ENCODE measurements at regions not wholly inside any gene's neighbourhood (a gene's known extent, or its start where the extent isn't known, plus 50 kb on each side); places are given as distances from the start of the nearest gene placed in this dataset.

DNA sequence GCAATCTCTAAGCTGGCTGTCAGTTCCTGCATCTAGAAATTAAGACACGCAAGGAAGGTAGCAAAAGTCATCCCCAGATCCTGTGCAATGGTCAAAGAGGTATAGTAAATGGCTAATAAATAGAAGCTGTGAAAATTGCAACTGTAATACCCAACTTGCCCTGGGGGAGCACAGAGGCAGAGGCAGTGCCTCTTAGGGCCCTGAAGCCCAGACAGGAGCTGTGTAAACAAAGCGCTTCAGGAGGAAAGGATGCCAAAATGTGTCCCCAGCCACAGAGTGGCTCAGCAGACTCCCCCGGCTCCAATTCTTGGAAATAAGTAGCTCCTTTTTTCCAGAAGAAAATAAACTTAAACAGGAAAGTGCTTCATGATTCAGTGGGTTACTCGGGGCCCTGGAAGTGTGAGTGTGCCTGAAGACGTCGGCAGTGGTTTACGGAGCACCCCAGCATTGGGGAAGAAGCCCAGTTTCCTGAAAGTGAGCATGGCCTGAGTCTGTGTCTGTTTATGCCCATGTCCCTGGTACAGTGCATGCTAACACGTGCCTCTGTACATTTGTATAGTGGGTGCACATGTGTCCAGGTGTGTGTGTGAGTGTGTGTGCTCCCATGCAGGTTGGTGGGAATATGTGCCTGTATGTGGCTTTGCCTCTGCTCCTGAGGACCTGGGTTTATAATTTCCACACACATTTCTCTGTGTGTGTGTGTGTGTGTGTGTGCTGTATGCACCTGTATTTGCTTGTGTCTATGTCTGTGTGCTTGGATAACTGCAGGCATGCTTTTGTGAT lies 246.7 kb downstream of the MAFB start:
- DNase-seq: peak; percentile 14

DNA sequence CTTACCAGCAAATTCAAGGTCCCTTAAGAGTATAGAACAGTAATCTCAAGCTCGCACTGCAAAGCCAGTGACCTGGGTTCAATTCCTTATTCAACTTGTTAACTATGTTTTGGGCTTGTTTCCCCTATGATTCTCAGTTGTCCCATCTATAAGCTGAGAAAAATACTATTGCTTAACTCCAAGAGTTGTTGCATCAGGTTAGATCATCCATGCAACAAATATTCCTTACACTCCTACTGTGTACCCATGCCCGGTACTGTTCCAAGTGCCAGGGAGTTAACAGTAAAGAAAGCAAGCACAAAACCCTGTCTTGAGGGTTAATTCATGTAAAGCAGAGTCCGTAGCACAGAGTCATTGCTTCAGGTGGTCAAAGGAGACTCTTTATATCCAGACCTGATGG lies 247.3 kb downstream of the MAFB start:
- DNase-seq: no peak

GRCh38 chr20:40438161-40438830 lies 250.7 kb downstream of the MAFB start:
- no peak for DNase-seq

DNA sequence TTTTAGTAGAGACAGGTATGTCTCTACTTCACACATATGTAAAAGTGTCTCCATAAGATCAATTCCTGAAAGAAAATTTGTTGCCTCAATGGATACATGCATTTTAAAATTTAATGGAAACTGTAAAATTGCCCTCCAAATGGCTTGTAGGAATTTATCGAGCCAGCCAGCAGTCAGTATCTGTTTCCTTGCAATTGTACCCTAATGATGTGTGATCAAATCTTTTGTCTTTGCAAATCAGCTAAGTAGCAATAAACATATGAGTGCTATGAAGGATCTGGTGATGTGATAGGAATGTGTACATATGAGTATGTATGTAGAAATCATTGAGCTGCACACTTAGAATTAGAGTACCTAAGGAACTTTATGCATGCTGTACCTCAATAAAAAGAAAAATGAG lies 253.0 kb downstream of the MAFB start:
- DNase-seq: no peak

- no peak for DNase-seq
Observed at GRCh38 chr20:40435146-40435895, 253.7 kb downstream of the MAFB start.

GRCh38 chr20:40434122-40434521 lies 254.9 kb downstream of the MAFB start:
- DNase-seq: no peak

DNA sequence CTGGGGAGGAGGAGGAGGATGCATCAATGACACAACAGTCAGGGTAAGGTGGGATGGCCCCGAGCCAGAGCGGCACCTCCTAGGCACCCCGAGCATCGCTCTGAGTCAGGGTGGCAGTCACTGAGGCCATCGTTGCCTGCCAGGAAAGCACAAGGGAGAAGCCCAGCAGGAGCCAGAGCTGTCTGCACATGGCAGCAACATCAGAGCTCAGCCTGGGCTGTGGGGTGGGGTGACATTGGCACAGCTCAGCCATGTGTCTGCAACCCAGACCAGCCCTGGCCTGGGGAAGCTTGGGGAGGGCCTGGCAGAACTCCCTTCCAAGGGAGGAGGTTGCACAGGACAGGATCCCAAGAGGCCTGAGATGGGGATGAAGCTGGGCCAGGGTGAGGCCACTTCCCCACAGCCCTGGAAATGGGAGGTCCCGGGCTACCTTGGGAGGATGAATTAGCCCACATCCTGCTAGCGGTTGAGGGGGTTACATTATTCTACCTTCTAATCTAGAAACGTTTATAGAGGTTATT lies 255.6 kb downstream of the MAFB start:
- no peak for DNase-seq

DNA sequence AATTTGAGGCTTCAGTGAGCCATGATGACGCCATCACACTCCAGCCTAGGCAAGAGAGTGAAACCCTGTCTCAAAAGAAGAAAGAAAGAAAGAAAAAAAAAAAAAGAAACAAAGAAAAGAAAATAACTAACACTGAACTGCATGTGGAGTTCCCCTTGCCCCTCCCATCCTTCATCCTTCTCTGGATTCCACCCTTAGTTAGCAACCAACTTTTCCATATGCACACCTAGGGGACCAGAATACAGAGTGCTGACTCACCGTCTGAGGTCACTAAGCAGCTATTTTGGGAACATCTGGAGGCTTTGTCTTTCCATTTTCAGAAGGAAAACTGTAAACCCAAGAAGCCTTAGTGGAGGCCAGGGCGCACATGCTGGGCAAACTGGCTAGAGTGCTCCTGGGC lies 257.4 kb downstream of the MAFB start:
- DNase-seq: no peak

- no peak for DNase-seq
Observed at GRCh38 chr20:40431112-40431511, 257.9 kb downstream of the MAFB start.

GRCh38 chr20:40427026-40427425 lies 262.0 kb downstream of the MAFB start:
- no peak for DNase-seq

DNA sequence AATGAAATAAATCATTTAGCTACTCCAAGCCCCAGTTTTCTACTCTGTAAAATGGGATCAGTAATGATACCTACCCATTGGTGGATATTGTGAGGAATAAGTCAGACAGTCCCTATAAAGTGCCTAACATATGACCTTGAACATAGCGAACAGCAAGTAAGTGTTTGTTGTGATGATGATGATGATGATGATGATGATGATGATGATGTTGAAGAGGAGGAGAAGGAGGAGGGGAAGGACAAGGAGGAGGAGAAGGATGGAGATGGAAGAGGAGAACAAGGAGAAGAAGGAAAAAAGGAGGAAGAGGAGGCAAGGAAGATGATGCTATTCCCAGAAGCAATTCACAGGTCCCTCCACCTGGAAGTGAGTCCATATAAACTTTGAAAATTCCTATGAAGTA lies 264.3 kb downstream of the MAFB start:
- no peak for DNase-seq

DNA sequence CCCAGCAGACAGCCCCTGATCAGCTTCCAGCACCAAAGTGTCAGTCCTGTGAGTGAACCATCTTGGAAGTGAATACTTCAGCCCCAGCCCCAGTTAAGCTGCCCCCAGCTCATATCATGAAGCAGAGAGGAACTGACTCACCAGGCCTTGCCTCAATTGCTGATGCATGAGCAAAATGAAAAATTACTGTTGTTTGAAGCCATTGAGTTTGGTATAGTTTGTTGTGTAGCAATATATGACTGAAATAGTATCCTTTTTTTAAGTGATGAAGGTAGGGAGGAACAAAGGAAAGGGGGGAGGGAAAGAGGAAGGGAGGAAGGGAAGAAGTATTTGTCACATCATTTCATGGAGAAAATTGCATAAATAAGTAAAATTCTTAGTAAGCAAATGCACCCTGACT lies 266.4 kb downstream of the MAFB start:
- no peak for DNase-seq

DNA sequence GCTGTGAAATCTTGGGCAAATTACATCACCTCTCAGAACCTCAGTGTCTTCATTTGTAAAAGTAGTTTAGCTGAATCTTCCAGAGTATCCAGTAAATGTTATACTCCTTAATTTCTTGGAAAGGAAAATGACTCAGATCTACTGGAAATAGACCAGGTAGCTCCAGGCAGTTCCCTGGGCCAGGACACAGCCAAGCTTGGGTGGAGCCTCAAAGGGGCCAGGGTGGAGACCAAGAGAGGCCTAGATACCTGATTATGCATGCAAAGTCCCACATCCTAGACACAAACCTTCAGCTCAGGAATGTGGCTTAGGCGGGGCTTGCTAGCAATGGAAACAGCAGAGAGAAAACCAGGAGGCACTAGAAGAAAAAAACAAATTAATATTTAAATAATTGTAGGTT lies 272.8 kb downstream of the MAFB start:
- DNase-seq: no peak

GRCh38 chr20:40414843-40415615 lies 274.0 kb downstream of the MAFB start:
- peak; percentile 91 for DNase-seq

DNA sequence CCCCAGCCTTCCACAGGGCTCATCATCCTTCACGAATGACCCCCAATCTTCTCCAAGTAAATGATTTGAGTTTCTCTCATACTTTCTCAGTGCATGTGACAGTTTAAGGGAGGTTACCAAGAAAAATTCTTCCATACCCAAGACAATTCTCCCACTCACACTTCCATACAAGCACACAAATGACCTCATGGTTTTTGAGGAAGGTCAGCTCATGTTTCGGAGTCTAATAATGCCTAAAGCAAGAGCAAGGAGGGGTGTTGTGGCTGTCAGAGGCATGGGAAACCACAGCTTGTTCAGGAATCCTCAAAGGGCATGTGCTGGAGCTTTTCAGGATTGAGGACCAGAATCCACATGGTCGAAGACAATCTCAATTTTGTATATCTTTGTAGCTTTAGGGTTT lies 279.0 kb downstream of the MAFB start:
- DNase-seq: no peak

GRCh38 chr20:40397467-40397866 lies 291.6 kb downstream of the MAFB start:
- DNase-seq: no peak

DNA sequence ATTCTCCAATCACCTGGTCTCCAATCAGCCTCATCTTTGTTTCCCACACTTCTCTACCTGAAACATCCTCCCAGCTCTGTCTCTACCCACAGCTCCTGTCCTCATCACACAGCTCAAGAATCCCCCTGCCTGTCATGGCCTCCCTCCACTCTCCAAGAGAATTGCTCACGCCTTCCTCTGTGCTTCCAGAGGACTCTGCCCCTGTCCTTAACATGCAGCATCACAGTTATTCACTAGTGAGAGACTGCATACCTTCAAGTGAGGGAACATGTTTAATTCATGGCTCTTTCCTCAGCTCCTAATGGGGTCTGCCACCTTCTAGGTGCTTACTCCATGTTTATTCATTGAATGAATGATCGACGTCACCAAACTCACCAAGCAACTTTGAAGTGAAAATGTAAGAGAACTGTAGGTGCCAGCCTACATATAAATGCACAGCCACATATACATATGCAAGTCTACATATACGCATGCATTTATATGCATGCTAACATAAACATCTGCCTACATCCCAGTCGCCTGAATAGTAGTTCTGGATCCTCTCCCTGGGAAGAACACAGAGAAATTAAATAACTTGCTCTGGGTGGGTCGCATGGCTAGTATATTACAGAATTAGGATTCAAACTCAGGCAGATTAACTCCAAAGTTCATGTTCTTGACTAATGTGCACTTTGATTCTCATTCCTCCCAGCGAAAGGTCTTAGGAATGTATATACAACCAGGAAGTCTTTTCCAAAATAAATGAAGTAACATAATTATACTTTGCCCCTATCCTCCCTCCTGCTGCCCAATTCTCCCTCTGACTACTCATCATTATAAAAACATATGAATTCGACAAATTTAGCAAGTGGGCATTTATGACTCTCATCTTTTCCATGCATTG lies 295.6 kb downstream of the MAFB start:
- no peak for DNase-seq

DNA sequence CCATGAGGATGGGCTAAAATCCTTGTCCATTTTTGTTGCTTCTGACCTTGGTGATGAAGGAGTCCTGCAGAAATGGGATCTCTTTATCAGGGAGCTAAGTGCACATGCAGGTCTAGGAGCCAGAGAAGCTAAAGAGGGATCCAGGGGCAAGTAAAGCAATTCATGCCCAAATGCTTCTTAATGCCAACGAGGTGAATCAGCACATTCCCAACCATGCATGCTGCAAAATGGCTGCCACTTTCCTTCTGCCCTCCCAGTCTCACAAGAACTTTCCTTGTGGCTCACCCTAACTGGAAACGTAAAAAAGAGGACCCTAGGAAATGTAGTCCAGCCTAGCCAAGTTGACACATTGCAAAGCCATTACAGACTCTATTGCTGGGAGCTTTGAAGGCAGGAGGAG lies 298.4 kb downstream of the MAFB start:
- DNase-seq: no peak

DNA sequence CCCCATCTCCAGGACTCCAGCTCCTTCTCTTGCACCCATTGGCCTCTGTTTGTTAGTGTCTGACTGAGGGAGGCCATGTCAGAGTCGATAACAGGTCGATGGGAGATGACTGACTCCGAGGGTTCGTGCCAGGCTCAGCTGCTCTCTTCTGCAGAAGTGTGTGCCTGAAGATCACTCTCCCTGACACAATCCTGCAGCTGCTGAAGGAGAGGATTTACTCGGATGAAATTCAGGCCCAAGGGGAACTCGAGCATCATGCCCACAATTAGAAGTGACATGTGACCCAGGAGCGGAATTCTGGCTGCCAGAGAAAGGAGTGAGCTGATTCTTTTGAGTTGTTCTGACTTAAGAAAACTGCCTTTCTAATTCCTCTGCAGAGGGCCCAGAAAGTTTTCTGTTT lies 318.2 kb downstream of the MAFB start:
- no peak for DNase-seq

GRCh38 chr20:40368876-40369275 lies 320.2 kb downstream of the MAFB start:
- no peak for DNase-seq

DNA sequence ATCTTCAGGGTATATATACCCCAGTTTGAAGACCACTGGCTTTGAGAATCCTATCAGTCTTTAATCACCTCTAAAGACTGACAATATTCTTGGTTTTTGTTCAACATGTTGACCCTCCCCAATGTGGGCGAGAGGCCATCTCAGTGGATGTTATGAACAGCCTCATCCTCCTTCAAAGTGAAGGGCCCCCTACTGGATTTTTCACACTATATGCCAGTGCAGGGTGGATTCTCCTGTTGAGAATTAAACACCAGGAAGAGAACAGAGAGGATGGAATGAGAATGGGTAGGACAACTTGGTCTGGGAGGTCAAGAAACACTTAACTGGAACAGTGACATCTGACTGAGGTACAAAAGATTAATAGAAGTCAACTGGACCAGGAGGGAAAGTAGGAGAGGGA lies 327.1 kb downstream of the MAFB start:
- no peak for DNase-seq
